Fibroblast of villous mesenchyme (primary cell): ENCODE measurements at regions not wholly inside any gene's neighbourhood (a gene's known extent, or its start where the extent isn't known, plus 50 kb on each side); places are given as distances from the start of the nearest gene placed in this dataset.

Experiments used
- DNase-seq: peaks from one replicate; pipeline ENCODE4 v3.0.0-alpha.2; 2010; ENCODE audit warnings: low read depth
- H3K4me3 ChIP-seq: 2 replicates; pipeline ENCODE4 v1.5.1; 2011; ENCODE audit warnings: low read depth, mild to moderate bottlenecking, low read length
- CTCF ChIP-seq: IDR thresholded peaks from 2 replicates; pipeline ENCODE4 v1.5.1; 2012; ENCODE audit warnings: low read depth, mild to moderate bottlenecking, low read length; ENCODE audit not compliant: insufficient read depth

- DNase-seq = no peak
- no peak overlapping the region for H3K4me3 ChIP-seq
- no peak for TF ChIP-seq CTCF
Measured at GRCh38 chr5:89417515-89417914, 534.5 kb upstream of the MEF2C start.

- H3K4me3 ChIP-seq = no peak overlapping the region
- TF ChIP-seq CTCF = no peak
- no peak for DNase-seq
Measured at GRCh38 chr5:89411891-89412290, 528.9 kb upstream of the MEF2C start.

GRCh38 chr5:89407054-89407453 is 524.1 kb upstream of the MEF2C start:
- no peak for DNase-seq
- TF ChIP-seq CTCF = no peak
- H3K4me3 ChIP-seq = no peak overlapping the region

GRCh38 chr5:89401659-89402058 is 518.7 kb upstream of the MEF2C start:
- H3K4me3 ChIP-seq = no peak overlapping the region
- DNase-seq = no peak
- TF ChIP-seq CTCF = no peak

GRCh38 chr5:89401012-89401411 is 518.0 kb upstream of the MEF2C start:
- DNase-seq = no peak
- no peak for TF ChIP-seq CTCF
- H3K4me3 ChIP-seq = no peak overlapping the region

GRCh38 chr5:89399548-89399947 is 516.6 kb upstream of the MEF2C start:
- H3K4me3 ChIP-seq = no peak overlapping the region
- TF ChIP-seq CTCF = no peak
- DNase-seq = no peak

- no peak for TF ChIP-seq CTCF
- no peak overlapping the region for H3K4me3 ChIP-seq
- no peak for DNase-seq
Measured at GRCh38 chr5:89397096-89397495, 514.1 kb upstream of the MEF2C start.
